T follicular helper cell (primary cell): ENCODE measurements at regions not wholly inside any gene's neighbourhood (a gene's known extent, or its start where the extent isn't known, plus 50 kb on each side); places are given as distances from the start of the nearest gene placed in this dataset.

Experiments
- DNase-seq: peaks from one replicate; pipeline ENCODE4 v3.0.0-alpha.2; 2020; ENCODE audit warnings: low read depth

- no peak for DNase-seq
Observed at GRCh38 chr9:28014212-28014611, 440.9 kb upstream of the C9orf72 start.

DNA sequence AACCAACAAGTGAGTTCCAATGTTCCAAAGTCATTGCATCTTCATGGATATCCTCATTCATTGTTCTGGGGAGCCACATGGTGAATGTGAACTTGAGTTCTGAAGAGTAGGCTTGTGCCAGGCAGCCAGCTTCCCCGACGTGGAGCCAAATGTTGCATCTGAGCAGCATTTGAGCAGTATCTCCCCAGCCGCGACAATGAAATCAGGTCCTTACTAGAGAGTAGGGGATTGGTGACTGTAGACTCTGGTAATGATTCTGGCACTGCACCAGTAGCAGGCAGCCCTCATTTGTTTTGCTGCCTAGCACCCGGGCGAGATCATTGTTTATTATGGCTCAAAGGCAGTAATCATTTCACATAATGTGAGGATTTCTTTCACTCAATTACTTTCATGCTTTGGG lies 451.4 kb upstream of the C9orf72 start:
- no peak for DNase-seq

GRCh38 chr9:28025186-28025585 lies 451.9 kb upstream of the C9orf72 start:
- DNase-seq = no peak

GRCh38 chr9:28031521-28032267 lies 458.4 kb upstream of the C9orf72 start:
- no peak for DNase-seq

DNA sequence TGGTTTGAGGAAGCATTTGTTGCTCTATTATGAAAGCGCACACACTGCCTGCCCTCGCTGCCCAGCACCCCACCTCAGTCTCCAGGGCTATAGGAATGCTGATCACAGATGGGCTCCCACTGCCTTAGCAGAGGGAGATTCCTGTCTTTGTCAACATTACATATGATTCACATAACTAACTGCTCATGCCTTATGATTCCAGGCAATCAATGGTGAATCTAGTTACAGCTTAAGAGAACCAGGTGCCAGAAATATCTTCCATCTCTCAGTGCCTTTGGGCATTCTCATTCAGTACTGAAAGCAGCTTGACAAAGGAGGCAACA lies 458.9 kb upstream of the C9orf72 start:
- no peak for DNase-seq

DNA sequence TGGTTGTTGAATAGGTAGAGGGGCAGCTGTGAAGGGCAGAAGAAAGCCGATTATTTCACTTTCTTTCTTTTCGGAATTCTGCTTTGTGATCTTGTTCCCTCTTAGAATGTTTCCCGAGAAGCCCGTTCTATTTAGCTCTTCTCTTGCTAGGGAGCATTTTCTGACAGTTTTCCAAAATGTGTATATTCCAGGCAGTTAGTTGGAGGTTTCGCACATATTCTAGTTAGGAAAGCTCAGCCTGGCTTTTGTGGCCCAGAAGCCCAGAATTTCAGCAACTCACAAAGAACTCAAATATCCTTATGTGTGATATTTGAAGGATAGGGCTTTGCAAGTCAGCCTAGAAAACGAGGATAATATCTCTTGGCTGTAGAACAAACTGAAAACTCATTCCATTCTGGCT lies 461.0 kb upstream of the C9orf72 start:
- DNase-seq = no peak

GRCh38 chr9:28037968-28038367 lies 464.7 kb upstream of the C9orf72 start:
- DNase-seq = no peak

GRCh38 chr9:28045051-28045450 lies 471.8 kb upstream of the C9orf72 start:
- DNase-seq = no peak

DNA sequence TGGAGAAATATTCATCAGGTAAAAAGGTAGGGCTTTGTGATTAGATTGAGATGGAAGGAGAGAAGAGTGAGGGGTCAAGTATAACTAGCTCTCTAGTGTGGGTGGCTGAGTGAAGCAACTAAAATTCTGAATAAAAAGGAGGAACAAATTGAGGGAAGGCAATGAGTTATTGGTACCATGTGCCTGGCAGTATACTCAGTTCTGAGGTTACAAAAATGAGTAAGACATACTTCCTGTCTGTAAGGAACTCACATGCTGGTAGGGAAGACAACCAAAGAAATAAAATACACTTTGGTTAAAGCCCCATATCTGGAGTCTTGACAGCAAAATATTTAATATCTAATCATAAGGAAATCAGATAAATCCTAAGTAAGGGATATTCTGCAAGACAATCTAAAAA lies 476.8 kb upstream of the C9orf72 start:
- DNase-seq = no peak

DNA sequence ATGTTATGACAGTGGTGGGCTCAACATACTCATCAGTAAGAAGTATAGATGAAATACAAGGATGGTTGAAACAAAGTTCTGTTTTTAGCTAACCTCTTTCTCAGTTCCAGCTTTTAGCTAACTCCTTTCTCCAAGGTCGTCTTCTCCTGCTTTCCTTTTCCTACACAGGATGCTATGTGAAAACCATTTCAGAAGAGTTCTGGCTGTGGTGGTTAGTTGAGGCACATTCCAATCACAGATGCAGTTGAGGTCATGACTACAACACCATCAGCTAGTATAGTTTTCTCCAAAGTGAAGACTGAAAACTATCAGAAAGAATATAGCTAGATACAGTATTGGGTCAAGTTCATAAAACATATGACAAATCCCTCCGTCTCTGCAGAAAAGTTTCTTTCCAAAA lies 477.7 kb upstream of the C9orf72 start:
- no peak for DNase-seq

GRCh38 chr9:28051559-28052503 lies 478.6 kb upstream of the C9orf72 start:
- no peak for DNase-seq

DNA sequence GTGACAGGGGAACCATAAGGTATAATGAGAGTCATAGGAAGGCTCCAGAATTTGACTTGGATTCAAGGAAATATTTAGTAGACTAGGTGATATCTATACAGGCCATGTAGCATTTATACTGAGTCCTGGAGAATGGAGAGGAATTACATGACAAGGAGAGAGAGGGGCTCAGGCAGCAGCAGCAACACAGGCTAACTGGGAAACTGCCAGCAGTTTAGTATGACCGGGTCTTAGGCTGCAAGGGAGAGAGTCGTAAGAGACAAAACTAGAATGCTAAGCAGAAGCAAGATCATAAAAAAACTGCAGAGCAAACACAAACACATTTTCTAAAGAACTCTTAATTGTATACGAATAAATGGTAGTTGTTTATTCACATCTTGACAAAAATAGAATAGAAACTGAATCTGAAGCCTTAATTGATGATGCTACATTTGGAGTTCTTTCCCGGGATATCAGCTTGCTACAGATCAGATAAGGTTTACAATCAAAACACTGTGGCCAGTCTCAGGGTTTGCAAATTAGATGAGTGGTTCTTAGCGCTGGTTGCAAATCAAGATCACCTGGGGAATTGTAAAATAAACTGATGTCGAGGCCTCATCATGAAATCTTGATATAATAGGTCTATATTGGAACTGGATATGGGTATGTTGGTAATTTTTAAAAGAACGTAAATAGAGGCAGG lies 480.0 kb upstream of the C9orf72 start:
- DNase-seq = no peak

DNA sequence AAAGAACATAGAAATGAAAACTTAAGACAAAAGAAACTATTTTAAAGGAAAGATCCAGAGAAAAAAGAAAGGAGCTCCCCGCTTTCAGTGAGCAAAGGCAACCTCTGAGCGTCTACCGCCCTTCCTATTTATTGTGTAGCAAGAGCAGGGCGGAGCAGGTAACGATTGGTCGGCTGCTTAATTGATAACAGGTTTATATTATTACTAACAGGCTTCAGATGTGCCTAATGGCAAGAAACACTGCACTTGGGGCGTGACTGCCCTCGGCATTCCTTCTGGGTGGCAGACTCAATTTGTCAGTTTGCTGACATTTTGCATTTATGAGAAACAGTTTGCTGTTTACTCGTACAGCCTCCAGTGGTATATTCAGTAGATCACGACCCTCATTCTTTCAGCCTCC lies 482.7 kb upstream of the C9orf72 start:
- DNase-seq = no peak

DNA sequence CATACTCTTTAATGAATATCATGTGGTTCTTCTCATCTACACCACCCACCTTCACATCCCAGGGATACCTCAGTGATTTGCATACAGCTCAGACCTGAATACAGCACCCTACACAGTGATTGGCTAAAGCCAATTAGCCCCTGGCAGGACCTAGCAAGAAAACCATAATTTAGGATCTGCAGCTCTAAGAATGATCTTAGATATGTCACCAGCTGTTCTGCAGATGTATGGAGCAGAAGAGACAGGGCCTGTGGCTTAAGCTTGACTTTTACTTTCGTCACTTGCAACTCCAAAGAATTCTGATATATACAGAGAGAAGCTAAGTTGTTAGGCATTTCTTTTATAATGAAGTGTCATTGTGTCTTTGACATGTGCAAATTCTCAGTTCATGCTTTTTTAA lies 483.2 kb upstream of the C9orf72 start:
- DNase-seq = no peak

- no peak for DNase-seq
Observed at GRCh38 chr9:28059192-28059591, 485.9 kb upstream of the C9orf72 start.

- DNase-seq = no peak
Observed at GRCh38 chr9:28064241-28064815, 491.0 kb upstream of the C9orf72 start.

DNA sequence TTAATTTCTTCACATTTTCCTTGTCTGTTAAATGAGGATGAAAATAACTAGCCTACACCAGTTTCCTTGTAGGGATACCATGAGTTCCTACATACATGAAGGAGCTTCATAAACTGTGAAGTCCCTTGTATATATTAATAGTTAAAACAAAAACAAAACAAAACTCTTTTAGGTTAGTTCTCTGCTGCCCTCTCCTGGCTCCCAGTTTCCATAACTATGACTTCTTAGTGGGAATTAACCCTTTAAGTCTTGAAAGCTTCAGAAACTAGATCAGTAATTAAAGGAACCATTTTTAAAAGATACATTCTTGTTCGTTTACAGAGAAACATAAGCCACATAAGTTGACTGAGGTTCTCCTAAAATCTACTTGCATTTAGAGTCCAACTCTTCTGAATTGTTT lies 500.0 kb upstream of the C9orf72 start:
- DNase-seq = no peak

- DNase-seq = no peak
Observed at GRCh38 chr9:28079677-28080076, 506.4 kb upstream of the C9orf72 start.

GRCh38 chr9:28082671-28083070 lies 509.4 kb upstream of the C9orf72 start:
- DNase-seq = no peak

DNA sequence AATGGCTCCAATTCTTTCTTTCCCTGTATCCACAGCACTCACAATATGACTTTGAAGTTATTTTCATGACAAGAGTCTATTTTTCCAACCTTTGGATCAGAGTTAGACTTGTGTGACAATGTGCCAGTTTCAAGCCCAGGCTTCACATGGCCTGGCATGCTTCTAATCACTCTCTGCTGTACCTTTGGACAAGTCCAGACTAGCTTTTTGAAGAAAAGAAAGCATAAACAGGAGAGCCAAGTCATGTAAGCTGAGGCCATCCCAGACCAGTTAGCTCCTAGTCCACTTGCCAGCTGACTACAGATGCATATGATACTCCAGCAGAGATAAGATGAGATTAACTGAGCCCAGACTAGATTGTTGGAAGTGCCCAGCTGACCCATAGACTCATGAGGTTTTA lies 513.6 kb upstream of the C9orf72 start:
- no peak for DNase-seq

GRCh38 chr9:28092981-28093936 lies 520.0 kb upstream of the C9orf72 start:
- DNase-seq = no peak
